ENCODE measurements at regions not wholly inside any gene's neighbourhood (a gene's known extent, or its start where the extent isn't known, plus 50 kb on each side); places are given as distances from the start of the nearest gene placed in this dataset.
"Not testable (repeated sequence)": the region's sequence is repeated elsewhere in the genome, so short reads cannot be mapped to it uniquely, and the experiment has no call there.

DNA sequence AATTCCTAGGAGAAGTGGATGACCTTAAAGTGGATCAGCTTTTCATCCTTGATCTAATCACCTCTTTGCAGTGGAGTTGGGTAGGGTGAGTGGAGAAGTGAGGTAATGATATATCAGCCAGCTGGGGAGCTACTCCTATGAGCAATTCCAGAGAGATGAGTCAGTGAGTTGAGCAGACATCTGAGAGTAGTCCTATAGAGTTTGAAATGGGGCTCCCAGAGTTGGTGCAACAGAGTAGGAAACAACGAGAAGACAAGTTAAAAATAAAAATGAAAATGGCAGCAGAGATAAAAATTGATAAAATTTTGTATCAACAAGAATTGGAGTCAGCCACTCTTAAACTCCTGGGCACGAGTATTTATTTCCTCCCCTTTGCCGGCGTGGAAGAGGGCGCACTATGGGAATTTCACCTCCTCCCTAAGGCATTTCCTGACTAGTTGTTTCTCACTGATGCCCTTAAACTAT lies 150.8 kb upstream of the DPH6 start:
- Mint-ChIP-seq H3K4me3 (no peak overlapping the region), H3K4me1 (no peaks in the 10 kb centered on the region), H3K27ac (no peak overlapping the region), H3K36me3 (no peaks in the 10 kb centered on the region), H3K27me3 (peaks cover 4% of the 10 kb centered on the region), H3K9me3 (no peaks in the 10 kb centered on the region)

DNA sequence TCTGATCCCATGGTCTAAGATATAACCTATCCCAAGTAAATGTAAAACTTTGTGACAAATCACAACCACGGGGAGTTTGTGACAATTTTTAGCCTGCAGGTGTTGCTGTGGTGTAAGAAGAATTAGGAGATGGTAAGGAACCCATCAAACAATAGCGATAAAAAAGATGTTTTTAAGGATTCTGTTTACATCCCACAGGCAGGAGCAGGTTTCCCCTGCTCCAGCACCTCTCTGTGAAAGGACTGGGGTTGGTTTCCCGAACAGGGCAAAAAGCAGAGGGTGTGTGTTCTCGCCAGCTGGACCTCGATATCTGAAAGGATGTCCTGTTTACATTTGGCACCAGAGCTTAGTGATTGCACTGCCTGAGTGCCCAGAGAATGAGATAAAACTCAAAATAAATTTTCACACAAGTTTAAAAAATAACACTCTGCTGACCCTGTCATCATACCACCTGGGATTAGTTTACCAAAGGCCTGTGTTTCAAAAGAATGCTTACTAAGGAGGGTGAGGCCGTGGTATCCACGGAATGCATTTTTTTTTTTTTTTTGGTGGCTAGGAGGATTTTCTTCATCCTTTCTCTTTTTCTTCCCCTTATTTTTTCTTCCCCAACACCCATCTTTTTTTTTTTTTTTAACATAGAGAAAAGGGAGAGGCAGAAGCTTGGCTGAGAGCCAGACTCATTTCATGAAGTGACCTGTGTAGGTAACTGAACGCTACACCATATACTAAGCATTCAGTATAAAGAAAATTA lies 151.8 kb upstream of the DPH6 start:
- Mint-ChIP-seq H3K4me3 (no peak overlapping the region), H3K36me3 (no peaks in the 10 kb centered on the region), H3K27ac (no peak overlapping the region), H3K4me1 (no peaks in the 10 kb centered on the region), H3K27me3 (peaks cover 4% of the 10 kb centered on the region), H3K9me3 (no peaks in the 10 kb centered on the region)

GRCh38 chr15:35698331-35698730 lies 152.4 kb upstream of the DPH6 start:
- no peaks in the 10 kb centered on the region for H3K9me3 Mint-ChIP-seq
- no peak overlapping the region for H3K27ac Mint-ChIP-seq
- no peak overlapping the region for H3K4me3 Mint-ChIP-seq
- H3K27me3 Mint-ChIP-seq: peaks cover 1% of the 10 kb centered on the region
- H3K36me3 Mint-ChIP-seq: no peaks in the 10 kb centered on the region
- H3K4me1 Mint-ChIP-seq: no peaks in the 10 kb centered on the region

GRCh38 chr15:35698966-35699575 lies 153.1 kb upstream of the DPH6 start:
- Mint-ChIP-seq H3K36me3 (no peaks in the 10 kb centered on the region), H3K27me3 (no peaks in the 10 kb centered on the region), H3K9me3 (no peaks in the 10 kb centered on the region), H3K27ac (no peak overlapping the region), H3K4me3 (no peak overlapping the region), H3K4me1 (no peaks in the 10 kb centered on the region)

DNA sequence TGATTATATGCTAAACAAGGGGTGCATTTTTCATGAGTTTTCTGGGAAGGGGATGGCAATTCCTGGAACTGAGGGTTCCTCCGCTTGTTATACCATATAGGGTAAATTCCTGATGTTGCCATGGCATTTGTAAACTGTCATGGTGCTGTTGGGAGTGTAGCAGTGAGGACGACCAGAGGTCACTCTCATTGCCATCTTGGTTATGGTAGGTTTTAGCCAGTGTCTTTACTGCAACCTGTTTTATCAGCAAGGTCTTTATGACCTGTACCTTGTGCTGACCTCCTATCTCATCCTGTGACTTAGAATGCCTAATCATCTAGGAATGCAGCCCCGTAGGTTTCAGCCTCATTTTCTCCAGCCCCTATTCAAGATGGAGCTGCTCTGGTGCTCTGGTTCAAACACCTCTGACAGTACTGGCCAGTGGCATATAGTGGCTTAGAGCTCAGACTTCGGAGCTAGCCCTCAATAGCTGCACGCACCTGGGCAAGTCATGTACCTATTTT lies 154.2 kb upstream of the DPH6 start:
- not testable (repeated sequence) for H3K27me3 Mint-ChIP-seq

DNA sequence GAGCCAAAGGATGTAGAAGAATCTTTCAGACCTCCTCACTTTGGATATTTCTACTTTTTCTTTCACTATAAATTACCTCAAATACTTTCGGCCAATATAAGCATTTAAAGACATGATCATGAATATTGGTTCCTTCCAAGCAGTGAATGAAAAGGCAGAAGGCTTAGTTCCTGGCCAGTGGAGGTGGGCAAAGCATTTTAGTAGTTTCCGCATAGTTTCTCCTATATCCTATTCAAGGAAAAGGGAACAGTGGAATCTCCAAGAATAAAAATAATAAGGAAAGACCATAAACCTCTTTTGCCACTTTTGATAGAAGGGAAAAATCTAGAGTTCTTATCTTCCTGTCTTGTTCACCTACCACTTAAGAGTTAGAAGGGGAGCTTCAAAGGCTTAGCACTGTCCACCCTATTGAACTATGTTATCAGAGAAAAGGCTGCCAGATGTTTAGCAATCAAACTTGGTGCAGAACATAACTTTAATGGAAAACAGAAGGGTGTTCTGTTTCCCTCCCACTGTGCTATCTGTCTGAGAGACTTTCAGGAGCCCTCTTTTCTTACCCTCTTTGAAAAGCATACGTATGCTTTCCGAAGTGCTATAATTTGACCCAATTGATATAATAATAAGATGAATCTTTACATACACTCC lies 155.6 kb upstream of the DPH6 start:
- no peaks in the 10 kb centered on the region for H3K9me3 Mint-ChIP-seq
- H3K4me3 Mint-ChIP-seq: no peak overlapping the region
- no peak overlapping the region for H3K27ac Mint-ChIP-seq
- no peaks in the 10 kb centered on the region for H3K4me1 Mint-ChIP-seq
- no peaks in the 10 kb centered on the region for H3K36me3 Mint-ChIP-seq
- no peaks in the 10 kb centered on the region for H3K27me3 Mint-ChIP-seq

More for the DNA sequence above, 154.2 kb upstream of the DPH6 start:
- H3K9me3 Mint-ChIP-seq, H3K36me3 Mint-ChIP-seq, H3K4me1 Mint-ChIP-seq, H3K27ac Mint-ChIP-seq, H3K4me3 Mint-ChIP-seq: not testable (repeated sequence)

DNA sequence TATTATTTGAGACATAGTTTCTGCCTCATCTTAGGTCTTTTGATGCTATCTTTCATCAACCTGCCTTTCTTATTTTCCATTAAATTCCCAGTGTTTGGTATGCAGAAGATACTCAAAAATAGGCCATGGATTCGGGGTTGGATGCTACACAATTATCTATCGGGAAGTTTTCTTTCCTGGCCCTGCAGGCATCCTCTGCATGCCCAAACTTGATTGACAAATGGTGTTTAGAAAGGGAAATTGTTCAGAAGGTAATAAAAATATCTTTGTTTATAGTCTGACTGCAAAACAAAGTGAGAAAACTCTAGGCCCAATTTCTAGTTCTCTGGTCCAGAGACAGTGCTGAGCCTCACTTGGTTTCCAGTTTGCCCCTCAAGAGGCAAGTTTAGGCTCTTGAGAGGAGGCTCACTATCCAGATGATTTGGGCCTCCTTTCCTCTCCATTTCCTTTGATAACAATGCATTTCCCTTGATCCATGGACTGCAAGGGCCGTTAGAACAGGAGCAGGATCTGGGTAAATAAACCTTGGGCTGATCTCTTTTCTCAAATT lies 157.1 kb upstream of the DPH6 start:
- Mint-ChIP-seq H3K36me3 (no peaks in the 10 kb centered on the region), H3K9me3 (no peaks in the 10 kb centered on the region), H3K27me3 (no peaks in the 10 kb centered on the region), H3K4me1 (no peaks in the 10 kb centered on the region), H3K27ac (no peak overlapping the region), H3K4me3 (no peak overlapping the region)

- H3K27me3 Mint-ChIP-seq: no peaks in the 10 kb centered on the region
- H3K27ac Mint-ChIP-seq: no peak overlapping the region
- no peak overlapping the region for H3K4me3 Mint-ChIP-seq
- H3K4me1 Mint-ChIP-seq: no peaks in the 10 kb centered on the region
- H3K9me3 Mint-ChIP-seq: no peaks in the 10 kb centered on the region
- H3K36me3 Mint-ChIP-seq: no peaks in the 10 kb centered on the region
These were observed 159.3 kb upstream of the DPH6 start for GRCh38 chr15:35705030-35705883.

DNA sequence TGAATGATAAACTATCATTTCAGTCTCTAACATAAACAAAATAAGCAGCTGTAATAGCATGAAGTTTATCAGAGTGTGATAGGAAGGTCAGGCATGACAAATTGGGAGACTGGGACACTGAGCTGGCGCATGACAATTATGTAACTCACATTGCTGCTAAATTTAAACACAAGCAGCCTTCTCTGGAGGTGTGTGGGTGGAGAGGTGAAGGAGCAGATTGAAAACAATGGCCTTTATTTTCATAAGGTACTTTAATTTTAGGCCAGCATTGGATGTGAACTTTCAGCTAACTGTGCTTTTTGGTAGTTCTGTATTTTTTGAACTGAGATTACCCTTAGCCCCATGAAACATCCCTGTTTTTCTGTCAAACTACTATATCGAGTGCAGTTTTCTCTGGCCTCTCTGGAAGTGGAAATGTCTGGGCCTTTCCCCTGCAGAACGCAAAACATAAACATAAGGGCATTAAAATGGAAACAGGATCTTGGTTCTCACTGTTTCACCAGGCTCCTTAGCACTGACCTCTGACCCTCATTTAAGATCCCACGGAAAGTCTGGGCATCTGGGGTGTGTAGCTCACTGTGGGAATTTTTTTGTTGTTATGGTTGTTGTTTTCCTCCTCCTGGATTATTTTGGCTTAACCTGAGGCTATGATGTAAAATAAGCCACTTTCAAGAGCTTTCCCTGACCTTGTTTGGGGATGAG lies 160.1 kb upstream of the DPH6 start:
- H3K36me3 Mint-ChIP-seq: no peaks in the 10 kb centered on the region
- H3K4me1 Mint-ChIP-seq: no peaks in the 10 kb centered on the region
- H3K4me3 Mint-ChIP-seq: no peak overlapping the region
- no peaks in the 10 kb centered on the region for H3K9me3 Mint-ChIP-seq
- H3K27me3 Mint-ChIP-seq: no peaks in the 10 kb centered on the region
- no peak overlapping the region for H3K27ac Mint-ChIP-seq

DNA sequence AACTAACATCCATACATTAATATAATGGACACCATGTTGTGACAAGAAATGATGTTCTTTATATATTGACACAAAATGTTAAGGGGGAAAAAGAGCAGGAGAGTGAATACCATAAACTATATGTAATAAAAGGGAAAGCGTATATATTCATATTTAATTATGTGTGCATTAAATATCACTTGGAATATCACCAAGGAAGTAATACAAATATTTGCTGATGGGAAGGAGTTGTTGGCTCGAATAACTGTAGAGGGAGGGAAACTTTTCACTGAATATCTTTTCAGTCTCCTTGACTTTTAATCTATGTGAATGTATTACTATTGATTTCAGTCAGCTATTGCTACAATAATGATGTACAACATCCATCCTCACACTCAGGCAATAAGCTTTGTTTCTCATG lies 167.0 kb upstream of the DPH6 start:
- peaks cover 1% of the 10 kb centered on the region for H3K27me3 Mint-ChIP-seq
- no peak overlapping the region for H3K4me3 Mint-ChIP-seq
- no peaks in the 10 kb centered on the region for H3K36me3 Mint-ChIP-seq
- H3K9me3 Mint-ChIP-seq: peaks cover 3 to 10% (median 3%) of the 10 kb centered on the region in 3 donors
- H3K4me1 Mint-ChIP-seq: peaks cover 0 to 1% (median 0%) of the 10 kb centered on the region in 3 donors
- no peak overlapping the region for H3K27ac Mint-ChIP-seq

DNA sequence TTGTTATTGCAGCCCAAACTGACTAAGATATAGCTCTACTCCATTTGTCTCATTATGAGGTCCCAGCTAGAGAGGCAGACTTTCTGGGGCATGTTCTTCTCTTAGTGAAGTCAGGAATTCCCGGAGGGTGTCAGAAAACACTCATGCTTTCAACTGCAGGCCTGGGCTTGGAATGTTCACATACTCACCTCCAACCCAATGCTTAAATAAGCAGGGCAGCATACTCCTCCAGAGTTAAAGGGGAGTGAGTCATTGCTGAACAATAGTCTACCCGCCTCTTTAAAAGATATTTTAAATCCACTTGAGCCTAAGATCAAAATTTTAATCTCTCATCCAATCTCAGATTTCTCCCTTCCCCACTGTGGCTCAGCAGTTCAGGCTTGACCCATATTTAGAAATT lies 167.8 kb upstream of the DPH6 start:
- no peaks in the 10 kb centered on the region for H3K36me3 Mint-ChIP-seq
- H3K27me3 Mint-ChIP-seq: peaks cover 1% of the 10 kb centered on the region
- peaks cover 0 to 1% (median 0%) of the 10 kb centered on the region in 3 donors for H3K4me1 Mint-ChIP-seq
- H3K27ac Mint-ChIP-seq: no peak overlapping the region
- H3K9me3 Mint-ChIP-seq: peaks cover 3 to 10% (median 3%) of the 10 kb centered on the region in 3 donors
- H3K4me3 Mint-ChIP-seq: no peak overlapping the region

- Mint-ChIP-seq H3K36me3 (no peaks in the 10 kb centered on the region), H3K4me3 (no peak overlapping the region), H3K27me3 (peaks cover 3% of the 10 kb centered on the region), H3K4me1 (no peaks in the 10 kb centered on the region), H3K9me3 (peaks cover 3 to 10% (median 3%) of the 10 kb centered on the region in 3 donors), H3K27ac (no peak overlapping the region)
These were observed 171.8 kb upstream of the DPH6 start for GRCh38 chr15:35717721-35718120.

DNA sequence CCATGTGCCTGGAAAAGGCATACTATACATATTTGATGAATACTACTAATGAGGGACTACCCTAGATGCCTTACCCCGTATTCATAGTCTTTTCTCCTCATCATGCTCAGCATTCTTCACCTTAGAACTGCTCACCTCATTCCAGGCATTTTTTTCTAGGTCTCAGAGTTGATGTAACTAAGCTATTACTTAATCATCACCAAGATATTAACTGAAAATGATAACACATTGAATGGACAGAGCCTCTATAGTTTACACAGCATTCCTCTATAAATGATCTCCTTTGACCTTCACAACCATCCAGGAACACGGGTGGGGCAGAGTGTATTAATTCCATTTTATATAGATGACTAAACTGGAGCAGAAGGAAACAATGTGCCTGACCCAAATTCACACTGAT lies 174.1 kb upstream of the DPH6 start:
- Mint-ChIP-seq H3K36me3 (no peaks in the 10 kb centered on the region), H3K4me1 (no peaks in the 10 kb centered on the region), H3K9me3 (peaks cover 1 to 8% (median 3%) of the 10 kb centered on the region in 3 donors), H3K4me3 (no peak overlapping the region), H3K27ac (no peak overlapping the region), H3K27me3 (peaks cover 2% of the 10 kb centered on the region)

GRCh38 chr15:35720984-35721383 lies 175.0 kb upstream of the DPH6 start:
- H3K36me3 Mint-ChIP-seq: no peaks in the 10 kb centered on the region
- H3K4me1 Mint-ChIP-seq: no peaks in the 10 kb centered on the region
- no peak overlapping the region for H3K27ac Mint-ChIP-seq
- H3K4me3 Mint-ChIP-seq: no peak overlapping the region
- peaks cover 0 to 2% (median under 1%) of the 10 kb centered on the region in 3 donors for H3K9me3 Mint-ChIP-seq
- H3K27me3 Mint-ChIP-seq: peaks cover 2% of the 10 kb centered on the region

Measured in IgD-negative memory B cell (primary cell).